HG03095 (cell line): ENCODE measurements at regions not wholly inside any gene's neighbourhood (a gene's known extent, or its start where the extent isn't known, plus 50 kb on each side); places are given as distances from the start of the nearest gene placed in this dataset.
A peak's percentile ranks its signal among the peaks of the same experiment; 100 is the strongest.
"Not testable (repeated sequence)": the region's sequence is repeated elsewhere in the genome, so short reads cannot be mapped to it uniquely, and the experiment has no call there.

ENCODE experiments used
- ATAC-seq: cut with Tn5 transposase; IDR thresholded peaks from one replicate; pipeline ENCODE4 v1.9.1; 2021; ENCODE audit warnings: moderate library complexity; ENCODE audit not compliant: unreplicated experiment

- ATAC-seq, result no peak
Observed at GRCh38 chr4:132085105-132085504, 1064.0 kb upstream of the PCDH10 start.

GRCh38 chr4:132094017-132094416 is 1055.1 kb upstream of the PCDH10 start:
- no peak for ATAC-seq

- ATAC-seq, result no peak
Observed at GRCh38 chr4:132097041-132097440, 1052.1 kb upstream of the PCDH10 start.

GRCh38 chr4:132101526-132101925 is 1047.6 kb upstream of the PCDH10 start:
- ATAC-seq, result no peak

GRCh38 chr4:132108784-132109183 is 1040.3 kb upstream of the PCDH10 start:
- no peak for ATAC-seq

GRCh38 chr4:132114885-132115284 is 1034.2 kb upstream of the PCDH10 start:
- ATAC-seq, result no peak

- ATAC-seq, result not testable (repeated sequence)
Observed at GRCh38 chr4:132122741-132123140, 1026.4 kb upstream of the PCDH10 start.

- ATAC-seq, result peak; percentile 80
Observed at GRCh38 chr4:132123870-132124623, 1025.0 kb upstream of the PCDH10 start.

- no peak for ATAC-seq
Observed at GRCh38 chr4:132124624-132124974, 1024.5 kb upstream of the PCDH10 start.

GRCh38 chr4:132125131-132125530 is 1024.0 kb upstream of the PCDH10 start:
- ATAC-seq, result no peak

GRCh38 chr4:132132433-132132832 is 1016.7 kb upstream of the PCDH10 start:
- no peak for ATAC-seq

GRCh38 chr4:132169660-132170059 is 979.4 kb upstream of the PCDH10 start:
- no peak for ATAC-seq

- ATAC-seq, result no peak
Observed at GRCh38 chr4:132180020-132180427, 969.1 kb upstream of the PCDH10 start.

- ATAC-seq, result no peak
Observed at GRCh38 chr4:132195176-132195575, 953.9 kb upstream of the PCDH10 start.

- no peak for ATAC-seq
Observed at GRCh38 chr4:132203618-132204017, 945.5 kb upstream of the PCDH10 start.

GRCh38 chr4:132214519-132214918 is 934.6 kb upstream of the PCDH10 start:
- ATAC-seq, result no peak

- no peak for ATAC-seq
Observed at GRCh38 chr4:132218406-132218805, 930.7 kb upstream of the PCDH10 start.

- no peak for ATAC-seq
Observed at GRCh38 chr4:132227151-132227856, 921.8 kb upstream of the PCDH10 start.

- not testable (repeated sequence) for ATAC-seq
Observed at GRCh38 chr4:132227857-132228165, 921.3 kb upstream of the PCDH10 start.

GRCh38 chr4:132228676-132229075 is 920.4 kb upstream of the PCDH10 start:
- no peak for ATAC-seq

GRCh38 chr4:132230025-132230424 is 919.1 kb upstream of the PCDH10 start:
- ATAC-seq, result no peak

- ATAC-seq, result no peak
Observed at GRCh38 chr4:132238697-132239096, 910.4 kb upstream of the PCDH10 start.

- no peak for ATAC-seq
Observed at GRCh38 chr4:132240081-132240480, 909.0 kb upstream of the PCDH10 start.
